OCI-LY7 (cell line): ENCODE measurements at regions not wholly inside any gene's neighbourhood (a gene's known extent, or its start where the extent isn't known, plus 50 kb on each side); places are given as distances from the start of the nearest gene placed in this dataset.

ENCODE experiments used
- CTCF ChIP-seq: fragments of 200-600 bp; sonication (generic); conservative IDR thresholded peaks from 2 replicates; pipeline ENCODE4 v1.5.1; 2014; ENCODE audit warnings: mild to moderate bottlenecking, antibody characterized with exemption, low read length, moderate library complexity, mixed read lengths
- EZH2phosphoT487 ChIP-seq: fragments of 200-600 bp; sonication (generic); IDR thresholded peaks from 2 replicates; pipeline ENCODE4 v1.6.1; 2018; ENCODE audit warnings: low read depth, borderline replicate concordance, mild to moderate bottlenecking, mixed run types, antibody characterized with exemption, low read length, moderate library complexity, mixed read lengths

GRCh38 chr12:105922670-105923102 lies 216.1 kb downstream of the NUAK1 start:
- TF ChIP-seq CTCF = no peak
- TF ChIP-seq EZH2phosphoT487 = no peak
